ENCODE measurements at regions not wholly inside any gene's neighbourhood (a gene's known extent, or its start where the extent isn't known, plus 50 kb on each side); places are given as distances from the start of the nearest gene placed in this dataset.
"Not testable (repeated sequence)": the region's sequence is repeated elsewhere in the genome, so short reads cannot be mapped to it uniquely, and the experiment has no call there.

DNA sequence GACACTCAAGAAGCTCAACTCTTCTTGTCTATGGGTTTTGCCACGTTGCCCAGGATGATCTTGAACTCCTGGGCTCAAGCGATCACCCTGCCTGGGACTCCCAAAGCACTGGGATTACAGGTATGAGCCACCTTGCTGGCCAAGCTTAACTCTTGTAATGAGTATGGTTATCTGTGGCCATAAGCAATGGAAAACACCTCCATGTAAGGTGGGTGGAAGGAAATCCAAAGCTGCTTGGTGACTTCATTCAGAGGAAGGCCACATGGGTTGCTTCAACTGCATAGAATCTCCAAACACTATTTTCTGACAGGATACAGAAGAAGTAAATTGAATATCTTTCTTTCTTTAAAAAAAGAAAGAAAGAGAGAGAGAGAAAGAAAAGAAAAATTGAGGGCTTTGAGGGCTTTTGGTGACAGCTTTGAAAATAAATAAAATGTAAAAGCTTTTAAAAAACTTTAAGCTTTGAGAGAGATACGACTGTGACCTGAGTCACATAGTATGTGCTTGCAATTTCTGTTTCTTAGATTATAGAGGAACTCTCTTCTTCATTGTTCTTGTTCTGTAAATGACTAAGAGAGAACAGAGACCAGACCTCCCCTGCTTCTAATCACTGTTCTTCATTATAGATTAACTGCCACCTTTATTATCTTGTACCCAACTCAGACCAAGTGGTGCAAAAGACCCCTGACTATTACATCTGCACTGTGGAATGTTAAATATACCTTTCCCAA lies 123.1 kb upstream of the NDUFV2 start:
- Mint-ChIP-seq H3K4me3 (no peak overlapping the region), H3K9me3 (no peaks in the 10 kb centered on the region), H3K27ac (no peak overlapping the region), H3K27me3 (no peaks in the 10 kb centered on the region), H3K4me1 (ENCODE audit: low read depth) (no peaks in the 10 kb centered on the region), H3K36me3 (ENCODE audit: low read depth) (no peaks in the 10 kb centered on the region)
- no peak for DNase-seq

DNA sequence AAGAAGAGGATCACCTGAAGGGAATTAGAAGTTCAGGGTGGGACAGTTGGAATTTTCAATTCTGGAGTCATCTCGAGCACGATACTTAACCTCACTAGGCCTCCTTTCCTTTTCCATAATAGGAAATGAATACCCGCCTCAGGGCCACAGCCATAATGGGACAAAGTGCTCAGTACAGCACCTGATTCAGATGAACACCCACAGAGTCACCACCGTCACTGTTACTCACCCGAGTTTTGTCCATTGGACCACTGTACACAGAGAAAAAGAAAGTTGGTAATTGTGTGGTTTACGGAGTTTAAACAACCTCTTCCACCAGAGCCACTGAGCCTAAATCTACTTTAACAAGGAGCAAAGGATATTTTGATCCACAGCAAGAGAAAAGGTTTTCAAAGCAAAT lies 122.0 kb upstream of the NDUFV2 start:
- no peak overlapping the region for H3K27ac Mint-ChIP-seq
- H3K4me3 Mint-ChIP-seq = no peak overlapping the region
- H3K9me3 Mint-ChIP-seq = no peaks in the 10 kb centered on the region
- no peaks in the 10 kb centered on the region for H3K4me1 Mint-ChIP-seq (ENCODE audit: low read depth)
- H3K27me3 Mint-ChIP-seq = no peaks in the 10 kb centered on the region
- no peak for DNase-seq
- no peaks in the 10 kb centered on the region for H3K36me3 Mint-ChIP-seq (ENCODE audit: low read depth)

- no peaks in the 10 kb centered on the region for H3K27me3 Mint-ChIP-seq
- H3K4me1 Mint-ChIP-seq (ENCODE audit: low read depth) = no peaks in the 10 kb centered on the region
- H3K9me3 Mint-ChIP-seq = no peaks in the 10 kb centered on the region
- no peak overlapping the region for H3K27ac Mint-ChIP-seq
- DNase-seq = no peak
- H3K36me3 Mint-ChIP-seq (ENCODE audit: low read depth) = no peaks in the 10 kb centered on the region
- H3K4me3 Mint-ChIP-seq = no peak overlapping the region
Observed at GRCh38 chr18:8980918-8981317, 121.6 kb upstream of the NDUFV2 start.

- Mint-ChIP-seq H3K4me3 (no peak overlapping the region), H3K27ac (no peak overlapping the region), H3K27me3 (no peaks in the 10 kb centered on the region), H3K4me1 (ENCODE audit: low read depth) (peaks cover 3% of the 10 kb centered on the region), H3K9me3 (no peaks in the 10 kb centered on the region), H3K36me3 (ENCODE audit: low read depth) (no peaks in the 10 kb centered on the region)
- DNase-seq = no peak
Observed at GRCh38 chr18:8982416-8983183, 119.9 kb upstream of the NDUFV2 start.

GRCh38 chr18:8983195-8983594 lies 119.3 kb upstream of the NDUFV2 start:
- no peak overlapping the region for H3K4me3 Mint-ChIP-seq
- no peak for DNase-seq
- H3K9me3 Mint-ChIP-seq = no peaks in the 10 kb centered on the region
- H3K36me3 Mint-ChIP-seq (ENCODE audit: low read depth) = no peaks in the 10 kb centered on the region
- H3K27me3 Mint-ChIP-seq = no peaks in the 10 kb centered on the region
- no peak overlapping the region for H3K27ac Mint-ChIP-seq
- H3K4me1 Mint-ChIP-seq (ENCODE audit: low read depth) = peaks cover 3% of the 10 kb centered on the region

- Mint-ChIP-seq H3K36me3 (ENCODE audit: low read depth) (no peaks in the 10 kb centered on the region), H3K27ac (no peak overlapping the region), H3K4me1 (ENCODE audit: low read depth) (peaks cover 3% of the 10 kb centered on the region), H3K4me3 (no peak overlapping the region), H3K9me3 (no peaks in the 10 kb centered on the region), H3K27me3 (peaks cover 3% of the 10 kb centered on the region)
- DNase-seq = no peak
Observed at GRCh38 chr18:8984131-8984721, 118.3 kb upstream of the NDUFV2 start.

DNA sequence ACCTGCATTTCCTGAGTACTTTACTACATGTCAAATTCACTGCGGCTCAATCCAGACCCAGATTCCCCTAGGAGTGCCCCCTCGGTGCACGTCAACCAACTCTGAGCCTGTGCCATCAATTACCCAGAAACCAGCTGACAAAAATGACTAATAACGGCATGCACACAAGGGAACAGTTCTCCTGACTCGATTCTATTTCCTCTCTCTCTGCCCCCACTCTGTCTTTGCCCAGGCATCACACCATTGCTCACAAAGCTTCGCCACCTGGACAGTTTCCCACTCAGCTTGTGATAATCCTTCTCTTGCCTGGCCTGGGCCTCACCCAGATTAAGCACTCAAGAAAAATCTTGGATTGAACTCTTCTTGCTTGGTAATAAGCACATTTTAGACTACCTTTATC lies 115.3 kb upstream of the NDUFV2 start:
- Mint-ChIP-seq H3K27me3 (peaks cover 16% of the 10 kb centered on the region), H3K9me3 (no peaks in the 10 kb centered on the region), H3K4me3 (no peak overlapping the region), H3K4me1 (ENCODE audit: low read depth) (peaks cover 3% of the 10 kb centered on the region), H3K27ac (no peak overlapping the region), H3K36me3 (ENCODE audit: low read depth) (no peaks in the 10 kb centered on the region)
- no peak for DNase-seq

- Mint-ChIP-seq H3K27me3 (peaks cover 16% of the 10 kb centered on the region), H3K36me3 (ENCODE audit: low read depth) (no peaks in the 10 kb centered on the region), H3K4me3 (no peak overlapping the region), H3K27ac (no peak overlapping the region), H3K9me3 (no peaks in the 10 kb centered on the region), H3K4me1 (ENCODE audit: low read depth) (peaks cover 3% of the 10 kb centered on the region)
- peak; percentile 65 for DNase-seq
Observed at GRCh38 chr18:8988260-8988871, 114.1 kb upstream of the NDUFV2 start.

- no peak overlapping the region for H3K4me3 Mint-ChIP-seq
- H3K36me3 Mint-ChIP-seq (ENCODE audit: low read depth) = no peaks in the 10 kb centered on the region
- peaks cover 3% of the 10 kb centered on the region for H3K4me1 Mint-ChIP-seq (ENCODE audit: low read depth)
- no peak overlapping the region for H3K27ac Mint-ChIP-seq
- DNase-seq = no peak
- peaks cover 16% of the 10 kb centered on the region for H3K27me3 Mint-ChIP-seq
- H3K9me3 Mint-ChIP-seq = no peaks in the 10 kb centered on the region
Observed at GRCh38 chr18:8989017-8989416, 113.5 kb upstream of the NDUFV2 start.

DNA sequence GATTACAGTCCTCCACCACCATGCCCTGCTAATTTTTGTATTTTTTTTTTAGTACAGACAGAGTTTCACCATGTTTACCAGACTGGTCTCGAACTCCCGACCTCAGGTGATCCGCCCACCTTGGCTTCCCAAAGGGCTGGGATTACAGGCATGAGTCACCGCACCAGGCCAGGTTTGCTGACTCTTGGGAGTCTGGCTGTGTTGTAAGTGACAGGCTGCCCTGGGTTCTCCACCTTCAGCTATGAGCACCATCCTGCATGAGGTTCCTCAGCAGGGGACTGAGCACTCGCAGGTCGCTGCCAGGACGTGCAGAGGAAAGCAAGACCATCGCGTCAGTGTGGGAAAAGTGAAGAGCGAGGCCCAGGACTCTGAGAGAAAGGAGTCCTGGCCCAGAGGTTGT lies 112.6 kb upstream of the NDUFV2 start:
- peaks cover 16% of the 10 kb centered on the region for H3K27me3 Mint-ChIP-seq
- DNase-seq = no peak
- no peak overlapping the region for H3K27ac Mint-ChIP-seq
- H3K4me1 Mint-ChIP-seq (ENCODE audit: low read depth) = peaks cover 3% of the 10 kb centered on the region
- no peaks in the 10 kb centered on the region for H3K9me3 Mint-ChIP-seq
- H3K4me3 Mint-ChIP-seq = no peak overlapping the region
- no peaks in the 10 kb centered on the region for H3K36me3 Mint-ChIP-seq (ENCODE audit: low read depth)

DNA sequence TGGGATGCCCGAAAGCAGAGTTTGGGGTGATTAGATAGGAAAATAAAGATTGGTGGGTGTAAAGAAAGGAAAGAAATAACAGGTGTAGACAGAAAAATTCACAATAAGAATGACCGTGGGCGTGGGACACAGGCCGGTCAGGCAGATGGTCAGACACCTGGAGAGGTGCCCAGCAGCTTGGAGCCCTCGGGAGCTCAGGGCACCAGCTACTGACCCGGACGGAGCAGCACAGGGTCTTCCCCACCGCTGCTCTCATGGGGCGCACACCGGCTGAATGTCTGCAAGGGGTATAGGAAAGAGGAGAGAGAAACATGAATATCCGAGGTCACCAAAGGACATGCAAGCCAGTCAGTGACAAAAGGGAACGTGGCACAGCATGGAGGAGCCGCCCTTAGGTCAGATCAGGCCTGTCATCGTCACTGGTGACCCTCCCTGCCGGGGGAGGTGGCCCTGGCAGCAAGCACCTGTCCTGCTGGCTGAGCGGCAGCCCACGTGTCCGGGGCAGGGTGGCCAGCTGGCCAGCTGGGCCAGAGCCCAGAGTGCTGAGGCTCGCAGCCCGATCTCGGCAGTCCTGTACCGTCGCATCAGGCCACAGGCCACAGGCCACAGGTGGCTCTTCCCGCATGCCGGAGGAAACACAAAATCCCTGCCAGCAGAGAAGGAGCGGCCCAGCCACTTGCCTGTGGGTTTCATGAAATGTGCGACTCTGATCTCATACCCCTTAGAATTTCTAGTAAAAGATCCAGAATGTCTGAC lies 112.0 kb upstream of the NDUFV2 start:
- no peaks in the 10 kb centered on the region for H3K36me3 Mint-ChIP-seq (ENCODE audit: low read depth)
- peaks cover 16% of the 10 kb centered on the region for H3K27me3 Mint-ChIP-seq
- H3K27ac Mint-ChIP-seq = no peak overlapping the region
- no peak for DNase-seq
- no peak overlapping the region for H3K4me3 Mint-ChIP-seq
- H3K4me1 Mint-ChIP-seq (ENCODE audit: low read depth) = peaks cover 3% of the 10 kb centered on the region
- no peaks in the 10 kb centered on the region for H3K9me3 Mint-ChIP-seq

GRCh38 chr18:8991155-8991554 lies 111.3 kb upstream of the NDUFV2 start:
- DNase-seq = no peak
- no peaks in the 10 kb centered on the region for H3K36me3 Mint-ChIP-seq (ENCODE audit: low read depth)
- no peak overlapping the region for H3K27ac Mint-ChIP-seq
- peaks cover 5% of the 10 kb centered on the region for H3K4me1 Mint-ChIP-seq (ENCODE audit: low read depth)
- H3K4me3 Mint-ChIP-seq = no peak overlapping the region
- H3K9me3 Mint-ChIP-seq = no peaks in the 10 kb centered on the region
- peaks cover 16% of the 10 kb centered on the region for H3K27me3 Mint-ChIP-seq

GRCh38 chr18:8992500-8992899 lies 110.0 kb upstream of the NDUFV2 start:
- not testable (repeated sequence) for DNase-seq

GRCh38 chr18:8994603-8995002 lies 107.9 kb upstream of the NDUFV2 start:
- no peak overlapping the region for H3K4me3 Mint-ChIP-seq
- peaks cover 23% of the 10 kb centered on the region for H3K27me3 Mint-ChIP-seq
- H3K36me3 Mint-ChIP-seq (ENCODE audit: low read depth) = no peaks in the 10 kb centered on the region
- no peaks in the 10 kb centered on the region for H3K9me3 Mint-ChIP-seq
- peaks cover 2% of the 10 kb centered on the region for H3K4me1 Mint-ChIP-seq (ENCODE audit: low read depth)
- no peak overlapping the region for H3K27ac Mint-ChIP-seq
- DNase-seq = no peak

More at GRCh38 chr18:8992500-8992899, 110.0 kb upstream of the NDUFV2 start:
- H3K9me3 Mint-ChIP-seq; H3K27ac Mint-ChIP-seq; H3K4me3 Mint-ChIP-seq; H3K36me3 Mint-ChIP-seq (ENCODE audit: low read depth); H3K4me1 Mint-ChIP-seq (ENCODE audit: low read depth): not testable (repeated sequence)
- peaks cover 17% of the 10 kb centered on the region for H3K27me3 Mint-ChIP-seq

All from activated T-cell treated with anti-CD3 and anti-CD28 coated beads, Interleukin-2, amount 50 U/mL, for 24 hours (primary cell).